Stimulated activated CD4-positive, alpha-beta T cell treated with anti-CD3 and anti-CD28 coated beads, Interleukin-12 subunit alpha, Interleukin-12 subunit beta, amount 100 ng/mL, for 4 hours (primary cell): ENCODE measurements at regions not wholly inside any gene's neighbourhood (a gene's known extent, or its start where the extent isn't known, plus 50 kb on each side); places are given as distances from the start of the nearest gene placed in this dataset.
A peak's percentile ranks its signal among the peaks of the same experiment; 100 is the strongest.
"Not testable (repeated sequence)": the region's sequence is repeated elsewhere in the genome, so short reads cannot be mapped to it uniquely, and the experiment has no call there.

ENCODE experiments used
- DNase-seq: peaks from one replicate; pipeline ENCODE4 v3.0.0-alpha.2; 2020

DNA sequence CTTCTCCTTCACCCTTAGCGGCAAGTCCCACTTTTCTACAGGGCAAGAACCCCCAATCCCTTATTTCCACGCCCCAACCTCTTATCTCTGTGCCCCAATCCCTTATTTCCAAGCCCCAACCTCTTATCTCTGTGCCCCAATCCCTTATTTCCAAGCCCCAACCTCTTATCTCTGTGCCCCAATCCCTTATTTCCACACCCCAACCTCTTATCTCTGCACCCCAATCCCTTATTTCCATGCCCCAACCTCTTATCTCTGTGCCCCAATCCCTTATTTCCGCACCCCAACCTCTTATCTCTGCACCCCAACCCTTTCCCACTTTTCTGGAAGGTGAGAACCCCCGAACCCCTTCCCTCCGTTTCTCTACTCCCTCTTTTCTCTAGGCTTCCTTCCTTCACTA lies 116.1 kb upstream of the GJE1 start:
- not testable (repeated sequence) for DNase-seq

DNA sequence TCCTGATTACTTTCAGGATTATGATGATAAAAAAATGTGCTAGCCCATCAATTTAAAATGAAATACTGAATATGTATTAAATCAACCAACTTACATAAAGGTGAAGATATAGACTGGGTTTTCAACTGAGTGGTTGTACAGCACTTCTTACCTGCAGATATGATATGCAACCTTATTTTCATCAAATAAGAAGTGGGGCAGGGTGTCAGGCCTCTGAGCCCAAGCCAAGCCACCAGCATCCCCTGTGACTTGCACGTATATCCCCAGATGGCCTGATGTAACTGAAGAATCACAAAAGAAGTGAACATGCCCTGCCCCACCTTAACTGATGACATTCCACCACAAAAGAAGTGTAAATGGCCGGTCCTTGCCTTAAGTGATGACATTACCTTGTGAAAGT lies 117.3 kb upstream of the GJE1 start:
- DNase-seq, result not testable (repeated sequence)

DNA sequence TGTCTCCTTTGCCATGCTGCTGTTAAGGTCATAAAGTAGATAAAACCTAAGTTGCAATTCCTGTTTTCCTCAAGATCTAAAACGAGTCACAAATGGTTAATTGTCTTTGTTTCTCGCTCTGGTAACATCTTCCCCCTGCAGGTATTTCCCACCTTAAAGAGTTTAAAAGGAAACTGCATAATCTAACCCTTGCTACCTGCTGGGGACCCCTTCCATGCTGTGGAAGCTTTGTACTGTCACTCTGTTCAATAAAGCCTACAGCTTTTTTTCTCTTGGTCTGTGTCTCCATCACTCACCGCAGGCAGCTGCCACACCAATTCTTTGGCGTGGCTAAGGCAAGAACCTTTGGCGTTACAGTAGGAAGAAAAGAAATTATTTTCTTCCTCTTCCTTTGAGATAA lies 117.7 kb upstream of the GJE1 start:
- DNase-seq, result no peak

DNA sequence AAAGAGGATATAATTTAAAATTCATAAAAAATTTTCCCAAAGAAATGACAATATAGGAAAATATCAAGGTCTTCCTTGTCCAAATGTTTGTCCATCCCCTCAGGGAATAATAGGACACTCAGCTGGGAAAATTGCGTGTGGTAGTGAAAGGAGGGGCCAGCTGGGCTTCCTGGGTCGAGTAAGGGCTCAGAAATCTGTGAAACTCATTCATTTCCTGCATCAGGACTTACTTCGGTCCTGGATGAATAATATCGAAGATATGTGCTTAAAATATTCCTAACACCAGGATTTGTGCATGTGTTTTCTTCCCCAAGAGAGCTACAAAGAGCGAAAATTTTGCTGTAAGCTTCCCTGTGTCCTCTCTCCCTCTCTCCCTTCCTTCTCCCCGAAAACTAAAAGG lies 118.2 kb upstream of the GJE1 start:
- no peak for DNase-seq

DNA sequence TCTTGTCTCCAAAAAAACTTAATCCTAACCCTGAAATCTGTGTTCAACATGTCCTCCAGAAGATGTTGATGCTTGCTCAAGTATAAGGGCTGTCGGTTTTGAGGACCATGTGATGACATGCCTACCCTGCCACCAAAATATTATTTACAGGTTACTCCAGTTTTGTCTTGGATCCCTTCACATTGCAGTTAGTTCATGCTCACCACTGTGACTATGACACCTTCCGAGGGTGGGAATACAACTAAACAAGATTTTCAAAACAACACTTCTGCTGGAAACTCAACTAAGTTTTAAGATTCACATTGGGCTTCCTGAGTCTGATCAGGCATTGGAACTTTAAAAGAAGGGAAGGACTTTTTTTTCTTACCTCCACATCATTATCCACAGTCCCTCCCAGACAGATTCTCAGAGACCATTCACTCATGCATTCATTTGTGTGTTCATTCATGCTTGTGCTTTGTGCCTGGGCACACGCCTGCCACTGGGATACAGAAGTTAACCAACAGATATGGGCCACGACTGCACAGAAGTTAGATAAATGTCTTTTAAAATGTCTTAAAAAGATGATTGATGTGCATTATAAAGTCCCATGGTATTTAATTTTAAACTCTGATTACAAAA lies 118.7 kb upstream of the GJE1 start:
- DNase-seq, result no peak

DNA sequence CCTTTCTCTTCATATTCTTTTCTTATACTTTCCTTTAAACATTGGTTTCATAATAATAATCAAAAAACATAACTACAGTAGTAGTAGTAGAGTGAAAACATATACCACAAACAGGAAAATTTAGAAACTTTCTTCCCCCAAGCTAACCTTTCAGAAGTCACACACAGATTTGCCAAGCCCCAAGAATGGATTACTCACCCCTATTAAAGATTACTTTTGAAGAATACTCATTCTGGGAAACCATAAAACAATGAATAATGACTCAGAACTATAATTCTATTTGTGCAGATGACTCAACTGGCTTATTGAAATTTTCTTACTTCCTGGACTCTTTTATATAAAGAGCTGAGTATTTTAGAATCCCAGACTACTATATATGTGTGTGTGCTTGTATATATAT lies 119.4 kb upstream of the GJE1 start:
- no peak for DNase-seq

DNA sequence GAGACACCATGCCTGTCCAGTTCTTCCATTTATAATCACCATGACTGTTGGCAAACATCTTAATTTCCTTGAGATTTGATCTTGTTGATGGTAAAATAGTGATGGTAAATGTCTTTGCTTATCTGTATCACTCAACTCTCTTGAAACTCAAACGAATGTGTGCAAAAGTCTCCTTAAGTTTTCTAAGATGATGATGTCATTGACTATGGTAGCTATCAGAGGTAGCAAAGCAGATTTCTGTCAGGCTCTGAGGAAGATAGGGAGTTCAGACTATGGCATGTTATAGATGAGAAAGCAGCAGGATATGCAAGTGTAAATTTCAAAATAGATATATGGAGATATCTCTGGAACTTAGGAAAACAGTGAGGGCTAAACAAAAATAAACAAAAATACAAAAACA lies 121.0 kb upstream of the GJE1 start:
- no peak for DNase-seq

DNA sequence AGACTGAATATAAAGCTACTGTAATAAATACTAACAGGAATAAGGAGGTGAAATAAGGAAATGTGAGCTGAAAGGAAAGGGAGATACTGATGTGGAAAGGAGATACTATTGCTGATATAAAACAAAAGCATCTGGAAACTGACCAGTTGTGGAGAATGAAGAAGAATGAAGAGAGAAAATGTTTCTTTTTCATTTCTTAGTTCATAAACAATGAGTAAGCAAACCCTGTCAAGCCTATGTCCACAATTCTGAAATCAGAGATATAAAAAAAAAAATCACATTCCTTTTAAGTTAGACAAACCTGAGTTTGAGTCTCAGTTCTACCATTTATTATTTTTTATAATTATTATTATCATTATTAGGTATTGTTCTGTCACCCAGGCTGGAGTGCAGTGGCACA lies 121.6 kb upstream of the GJE1 start:
- no peak for DNase-seq

DNA sequence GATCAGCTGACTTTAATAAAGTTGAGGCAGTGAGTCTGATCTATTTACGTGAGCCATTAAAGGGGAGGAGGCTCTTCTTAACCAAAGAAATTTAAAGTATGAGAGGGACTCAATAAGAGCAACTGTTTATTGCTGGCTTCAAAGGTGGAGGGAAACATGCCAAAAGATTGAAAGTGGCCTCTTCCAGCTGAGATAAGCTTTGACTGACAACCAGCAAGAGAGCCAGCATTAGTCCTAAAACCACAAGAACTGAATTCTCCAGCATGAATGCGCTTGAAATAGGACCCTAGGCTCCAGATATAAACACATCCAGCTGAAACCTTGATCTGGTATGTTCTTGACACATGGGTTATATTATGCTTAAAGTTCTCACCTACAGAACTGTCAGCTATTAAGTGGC lies 123.1 kb upstream of the GJE1 start:
- no peak for DNase-seq

DNA sequence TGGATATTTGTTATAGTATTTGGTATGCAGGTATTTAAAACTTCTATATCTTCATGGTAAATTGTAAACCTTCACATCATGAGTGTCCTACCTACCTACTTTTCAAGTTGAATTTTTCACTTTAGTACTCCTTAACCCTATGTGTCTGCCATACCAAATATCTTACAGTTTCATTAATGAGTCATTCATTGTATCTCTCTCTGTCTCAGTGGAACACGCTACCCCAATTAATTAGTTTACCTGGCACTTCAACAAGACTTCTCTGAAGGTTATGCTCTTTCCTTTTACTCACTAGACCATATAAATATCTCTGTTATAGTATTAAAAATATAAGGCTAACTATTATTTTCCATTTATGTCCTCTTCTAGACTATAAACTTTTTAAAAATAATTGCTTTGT lies 123.9 kb upstream of the GJE1 start:
- no peak for DNase-seq

DNA sequence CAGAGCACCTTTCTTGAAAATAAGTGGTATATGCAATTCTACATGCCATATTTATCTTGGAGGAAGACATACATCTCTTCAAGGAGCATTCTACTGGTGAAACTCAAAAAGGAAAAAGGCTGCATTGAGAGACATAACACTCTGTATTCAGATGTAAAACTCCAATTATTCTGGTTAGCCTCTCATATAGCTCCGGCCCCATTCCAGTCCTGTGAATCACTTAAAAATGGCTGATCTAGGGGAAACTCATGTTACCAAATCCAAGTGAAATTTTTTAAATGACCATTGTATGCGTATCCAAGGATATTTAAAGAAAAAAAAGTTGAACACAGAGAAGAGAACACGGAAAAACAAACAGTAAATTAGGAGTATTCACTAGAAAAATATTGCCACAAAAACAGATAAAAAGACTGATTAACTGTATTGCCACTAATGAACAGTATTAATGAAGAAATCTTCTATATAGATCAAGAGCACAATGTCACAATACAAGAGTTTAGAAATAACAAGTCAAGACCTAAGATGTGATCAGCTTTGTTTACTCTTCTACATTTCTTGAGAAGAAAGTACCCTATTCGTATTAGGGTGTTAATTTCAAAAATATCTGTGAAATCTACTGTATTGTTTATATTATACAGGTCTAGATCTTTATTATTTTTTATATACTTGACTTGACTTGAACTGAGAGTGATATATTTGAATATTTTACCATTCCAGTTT lies 124.5 kb upstream of the GJE1 start:
- no peak for DNase-seq

DNA sequence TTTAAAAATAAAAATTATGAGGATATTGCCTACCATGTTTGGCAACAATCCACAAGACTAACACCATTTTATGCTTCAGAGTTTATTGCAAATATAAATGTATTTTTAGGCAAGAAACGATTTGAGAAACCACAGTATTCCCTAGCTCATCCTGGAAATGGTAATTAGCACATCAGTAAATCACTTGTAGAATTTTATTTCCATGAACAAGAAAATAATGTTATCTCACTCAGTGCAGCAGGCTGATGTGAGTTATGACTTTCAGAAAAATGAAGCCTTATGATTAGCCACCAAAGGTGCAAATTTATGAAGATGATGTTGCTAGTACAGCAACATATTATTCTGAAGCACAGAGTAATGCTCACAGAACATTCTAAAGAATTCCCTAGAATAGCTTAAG lies 127.7 kb upstream of the GJE1 start:
- DNase-seq, result no peak

DNA sequence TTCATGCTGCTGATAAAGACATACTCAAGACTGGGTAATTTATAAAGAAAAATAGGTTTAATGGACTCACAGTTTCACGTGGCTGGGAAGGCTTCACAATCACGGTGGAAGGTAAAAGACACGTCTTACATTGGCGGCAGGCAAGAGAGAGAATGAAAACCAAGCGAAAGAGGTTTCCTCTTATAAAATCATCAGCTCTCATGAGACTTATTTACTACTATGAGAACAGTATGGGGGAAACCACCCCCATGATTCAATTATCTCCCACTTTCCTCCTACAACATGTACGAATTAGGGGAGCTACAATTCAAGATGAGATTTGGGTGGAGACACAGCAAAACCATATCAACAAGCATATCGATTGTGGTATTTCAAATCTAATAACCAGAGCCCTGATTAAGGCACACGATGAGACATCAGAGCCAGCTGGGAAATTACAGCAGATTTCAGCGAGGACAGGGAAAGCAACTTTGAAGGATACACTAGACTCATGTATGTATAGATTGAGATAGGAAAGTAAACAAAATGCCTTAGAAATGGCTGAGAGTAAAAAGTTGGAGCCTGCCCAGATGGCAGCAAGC lies 129.8 kb upstream of the GJE1 start:
- DNase-seq, result no peak

DNA sequence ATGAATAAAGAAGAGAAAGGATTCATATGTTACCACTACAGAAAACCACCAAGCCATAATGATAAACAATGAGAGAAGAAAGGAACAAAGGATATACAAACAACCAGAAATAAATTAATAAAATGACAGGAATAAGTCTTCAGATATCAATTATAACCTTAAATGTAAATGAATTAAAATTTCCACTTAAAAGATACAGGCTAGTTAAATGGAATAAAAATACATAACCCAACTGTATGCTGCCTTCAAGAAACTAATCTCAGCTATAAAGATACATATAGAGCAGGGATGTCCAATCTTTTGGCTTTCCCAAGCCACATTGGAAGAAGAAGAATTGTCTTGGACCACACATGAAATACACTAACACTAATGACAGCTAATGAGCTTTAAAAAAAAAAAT lies 135.9 kb upstream of the GJE1 start:
- no peak for DNase-seq

DNA sequence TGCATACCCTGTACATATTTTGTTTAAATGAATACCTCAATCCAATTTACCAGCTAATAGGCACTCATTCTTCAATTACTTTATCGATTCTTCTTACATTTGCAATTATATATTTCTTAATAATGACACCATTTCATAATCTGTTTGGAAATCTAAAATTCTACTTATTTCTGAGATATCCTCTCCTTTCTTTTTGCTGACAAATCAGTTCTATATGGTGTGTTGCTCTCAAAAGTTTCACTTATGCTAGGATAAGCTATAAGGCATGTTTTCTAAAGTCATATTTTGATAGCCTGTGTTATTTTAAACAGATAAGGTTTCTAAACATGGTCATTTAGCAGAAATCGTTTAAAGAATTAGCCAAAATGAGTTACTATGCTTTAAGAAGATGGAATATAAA lies 140.6 kb upstream of the GJE1 start:
- DNase-seq, result no peak

DNA sequence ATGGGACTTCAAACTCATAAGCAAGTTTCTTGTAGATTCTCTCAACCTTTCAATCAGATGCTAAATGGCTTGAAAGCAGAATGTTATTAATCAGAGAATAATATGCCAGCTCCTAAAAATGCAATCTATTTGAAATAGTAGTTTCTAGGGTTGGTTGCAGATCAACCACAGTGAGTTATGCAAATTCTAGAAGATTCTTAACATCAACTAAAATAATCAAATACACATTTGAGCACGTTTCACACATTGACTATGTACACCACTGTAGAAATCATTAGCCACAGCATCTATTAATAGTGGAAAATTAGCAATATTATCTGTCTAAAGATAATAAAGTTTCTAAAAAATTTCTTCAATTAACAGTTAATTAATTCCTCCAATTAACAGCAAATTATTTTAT lies 141.9 kb upstream of the GJE1 start:
- no peak for DNase-seq

DNA sequence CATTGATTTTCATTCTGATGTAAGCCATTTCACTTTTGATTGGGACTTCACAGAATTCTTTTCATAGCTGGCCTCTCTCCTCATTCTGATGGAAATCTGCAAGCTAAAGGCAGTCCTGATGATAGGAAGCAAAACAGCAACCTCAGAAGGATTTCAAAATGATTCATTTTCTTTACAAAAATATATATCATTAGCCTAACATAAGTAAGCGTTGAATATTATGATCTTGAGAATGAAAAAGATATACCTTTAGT lies 143.1 kb upstream of the GJE1 start:
- no peak for DNase-seq

DNA sequence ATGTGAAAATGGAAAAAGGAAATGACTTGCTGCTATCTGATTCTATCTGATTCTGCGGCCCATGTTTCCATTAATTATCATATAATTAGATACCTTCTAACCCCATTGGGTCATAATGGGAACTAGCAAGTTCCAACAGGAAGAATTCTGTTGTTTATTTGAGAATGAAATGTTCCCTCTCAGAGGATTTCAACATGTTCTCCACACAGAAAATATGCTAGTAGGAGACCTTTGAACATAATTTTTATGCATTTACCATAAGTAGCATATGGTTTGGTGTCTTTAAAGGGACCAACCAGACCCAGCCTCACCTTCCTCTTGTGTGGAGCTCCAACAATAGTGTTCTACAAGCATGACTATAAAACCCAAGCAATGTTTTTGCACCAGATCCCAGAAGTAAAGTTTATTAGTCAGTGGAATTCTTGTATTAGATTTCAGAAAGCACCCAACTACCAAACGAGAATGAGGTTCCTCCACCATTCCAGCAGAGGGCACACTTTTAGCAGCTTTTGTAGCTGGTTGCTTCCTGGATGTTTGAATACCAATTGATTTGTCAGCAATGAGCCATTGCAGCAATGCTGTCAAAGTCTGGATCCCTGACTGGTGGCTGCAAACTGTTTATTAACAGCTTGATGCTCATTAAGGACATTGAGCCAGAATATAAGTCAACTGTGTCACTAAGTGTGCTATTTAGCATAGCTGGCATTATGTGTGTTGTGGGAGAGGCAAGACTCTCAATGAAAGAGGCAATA lies 143.6 kb upstream of the GJE1 start:
- peak; percentile 12 for DNase-seq

DNA sequence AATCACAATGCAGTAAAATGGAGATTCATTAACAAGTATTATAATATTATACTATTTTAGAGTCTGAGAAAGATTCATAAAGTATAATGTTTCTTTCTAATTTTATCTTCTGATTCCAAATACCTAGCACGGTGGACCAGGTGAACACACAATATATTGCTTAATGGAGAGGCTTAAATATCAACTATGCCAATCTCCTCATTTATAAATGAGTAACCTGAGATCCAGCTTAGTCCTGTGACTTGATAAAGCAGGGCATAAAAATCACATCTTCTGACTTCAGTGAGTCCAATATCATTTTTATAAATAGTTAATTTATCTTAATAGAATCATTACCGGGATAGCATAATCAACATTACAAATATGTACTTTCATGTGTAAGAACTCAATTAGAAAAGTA lies 144.4 kb upstream of the GJE1 start:
- DNase-seq, result no peak

DNA sequence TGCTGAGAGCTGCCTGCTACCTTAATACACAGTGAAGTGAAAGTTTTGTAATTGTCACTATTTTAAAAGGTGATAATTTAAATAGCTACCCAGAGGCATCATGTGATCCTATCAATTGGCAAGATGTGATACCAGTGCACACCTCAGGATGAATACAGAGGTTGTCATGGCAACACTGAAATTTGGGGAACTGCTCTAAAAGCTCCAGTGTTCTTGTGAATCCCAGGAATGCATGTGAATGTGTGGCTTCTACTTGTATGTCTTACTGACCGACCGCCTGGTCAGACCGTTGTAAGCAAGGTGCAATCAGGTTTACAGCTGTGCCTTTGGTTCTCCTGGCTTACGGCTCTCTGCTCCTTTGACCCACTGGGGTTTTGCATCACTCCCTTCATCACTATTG lies 146.3 kb upstream of the GJE1 start:
- DNase-seq, result no peak

DNA sequence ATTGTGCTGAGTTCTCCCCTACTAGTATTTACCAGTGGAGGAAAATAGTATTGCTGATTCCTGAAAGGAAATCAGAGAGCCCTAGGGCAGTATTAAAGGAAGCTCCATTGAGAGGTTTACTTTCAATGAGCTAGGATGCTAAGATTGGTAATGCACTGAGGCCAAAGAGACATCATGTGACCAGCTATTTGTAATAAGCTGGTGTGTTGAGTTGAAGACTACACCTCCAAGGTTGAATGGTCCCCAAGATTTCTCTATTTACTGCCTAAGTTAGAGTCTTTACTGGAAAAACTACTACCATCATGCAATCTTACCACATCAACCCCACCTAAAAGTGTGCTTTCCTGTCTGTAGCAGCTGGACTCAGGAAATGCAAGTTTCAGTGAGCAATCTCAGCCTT lies 151.5 kb upstream of the GJE1 start:
- no peak for DNase-seq

DNA sequence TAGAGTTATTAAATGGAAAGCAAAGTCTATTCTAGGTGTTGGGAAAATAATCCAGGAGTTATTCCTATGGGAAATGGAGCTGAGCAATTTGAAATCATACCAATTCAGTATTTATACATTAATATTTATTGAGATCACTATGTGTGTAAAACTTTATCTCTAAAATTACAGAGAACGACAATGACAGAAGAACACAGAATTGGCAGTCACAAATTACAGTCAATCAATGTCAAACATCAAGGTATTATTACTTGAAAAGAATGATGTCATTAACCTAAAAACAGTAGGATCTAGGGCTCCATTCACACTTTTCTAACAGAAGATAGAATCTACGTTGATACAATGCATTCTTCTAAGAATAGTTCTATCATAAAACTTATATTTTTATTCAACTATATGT lies 154.9 kb upstream of the GJE1 start:
- no peak for DNase-seq

DNA sequence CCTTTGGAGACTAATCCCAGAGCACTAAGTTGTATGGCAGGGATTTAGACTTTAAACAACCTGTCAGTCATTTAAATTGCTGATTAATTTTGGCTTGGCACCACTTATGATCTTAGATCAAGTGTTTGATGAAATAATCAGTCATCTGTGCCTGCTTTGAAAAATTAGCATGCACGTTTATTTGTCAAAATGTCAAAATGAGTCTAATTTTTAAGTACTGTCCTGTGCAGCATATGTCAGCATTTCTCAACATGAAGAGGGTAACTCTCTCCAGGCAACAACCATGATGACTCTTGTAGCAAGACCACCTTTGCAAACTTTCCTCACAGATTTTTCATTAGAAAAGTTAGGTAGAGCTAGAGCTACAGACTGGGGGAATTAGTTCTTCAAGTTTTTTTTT lies 155.7 kb upstream of the GJE1 start:
- no peak for DNase-seq

DNA sequence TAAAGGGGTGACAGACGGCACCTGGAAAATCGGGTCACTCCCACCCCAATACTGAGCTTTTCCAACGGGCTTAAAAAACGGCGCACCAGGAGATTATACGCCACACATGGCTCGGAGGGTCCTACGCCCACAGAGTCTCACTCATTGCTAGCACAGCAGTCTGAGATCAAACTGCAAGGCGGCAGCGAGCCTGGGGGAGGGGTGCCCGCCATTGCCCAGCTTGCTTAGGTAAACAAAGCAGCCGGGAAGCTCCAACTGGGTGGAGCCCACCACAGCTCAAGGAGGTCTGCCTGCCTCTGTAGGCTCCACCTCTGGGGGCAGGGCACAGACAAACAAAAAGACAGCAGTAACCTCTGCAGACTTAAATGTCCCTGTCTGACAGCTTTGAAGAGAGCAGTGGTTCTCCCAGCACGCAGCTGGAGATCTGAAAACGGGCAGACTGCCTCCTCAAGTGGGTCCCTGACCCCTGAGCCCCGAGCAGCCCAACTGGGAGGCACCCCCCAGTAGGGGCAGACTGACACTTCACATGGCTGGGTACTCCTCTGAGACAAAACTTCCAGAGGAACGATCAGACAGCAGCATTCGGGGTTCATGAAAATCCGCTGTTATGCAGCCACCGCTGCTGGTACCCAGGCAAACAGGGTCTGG lies 162.8 kb upstream of the GJE1 start:
- not testable (repeated sequence) for DNase-seq
